MM.1S (cell line): ENCODE measurements at regions not wholly inside any gene's neighbourhood (a gene's known extent, or its start where the extent isn't known, plus 50 kb on each side); places are given as distances from the start of the nearest gene placed in this dataset.
"Not testable (repeated sequence)": the region's sequence is repeated elsewhere in the genome, so short reads cannot be mapped to it uniquely, and the experiment has no call there.

ENCODE experiments used
- DNase-seq: peaks from one replicate; pipeline ENCODE4 v3.0.0-alpha.2; 2015
- H2AFZ ChIP-seq: fragments of 300-600 bp; sonication (generic); 2 replicates; pipeline ENCODE4 v1.6.0; 2016; ENCODE audit warnings: antibody characterized with exemption, low read length
- H3F3A ChIP-seq: fragments of 300-600 bp; sonication (generic); 2 replicates; pipeline ENCODE4 v1.6.1; 2016; ENCODE audit warnings: mild to moderate bottlenecking, antibody characterized with exemption, low read length, moderate library complexity, mixed read lengths; ENCODE audit not compliant: insufficient read depth
- H3K27ac ChIP-seq: fragments of 300-600 bp; sonication (generic); 2 replicates; pipeline ENCODE4 v1.5.1; 2016; ENCODE audit warnings: mild to moderate bottlenecking, low read length
- H3K27me3 ChIP-seq: fragments of 300-600 bp; sonication (generic); replicated peaks from 2 replicates; pipeline ENCODE4 v1.6.0; 2016; ENCODE audit warnings: low read length; ENCODE audit not compliant: insufficient read depth
- H3K36me3 ChIP-seq: fragments of 300-600 bp; sonication (generic); replicated peaks from 2 replicates; pipeline ENCODE4 v1.6.1; 2016; ENCODE audit warnings: mild to moderate bottlenecking, low read length, mixed read lengths; ENCODE audit not compliant: insufficient read depth
- H3K4me1 ChIP-seq: fragments of 300-600 bp; sonication (generic); 2 replicates; pipeline ENCODE4 v1.6.1; 2016; ENCODE audit warnings: low read length, mixed read lengths
- H3K4me2 ChIP-seq: fragments of 300-600 bp; sonication (generic); 2 replicates; pipeline ENCODE4 v1.6.0; 2016; ENCODE audit warnings: low read depth, low read length
- H3K4me3 ChIP-seq: fragments of 300-600 bp; sonication (generic); 2 replicates; pipeline ENCODE4 v1.5.1; 2016; ENCODE audit warnings: low read length, mixed read lengths
- H3K79me2 ChIP-seq: fragments of 300-600 bp; sonication (generic); 2 replicates; pipeline ENCODE4 v1.6.1; 2016; ENCODE audit warnings: mixed run types, low read length, mixed read lengths
- H3K9ac ChIP-seq: fragments of 300-600 bp; sonication (generic); 2 replicates; pipeline ENCODE4 v1.6.1; 2016; ENCODE audit warnings: low read length, mixed read lengths
- H3K9me2 ChIP-seq: fragments of 300-600 bp; sonication (generic); replicated peaks from 2 replicates; pipeline ENCODE4 v1.6.1; 2016; ENCODE audit warnings: mild to moderate bottlenecking, low read length, mixed read lengths; ENCODE audit not compliant: insufficient read depth
- H3K9me3 ChIP-seq: fragments of 300-600 bp; sonication (generic); replicated peaks from 2 replicates; pipeline ENCODE4 v1.6.1; 2016; ENCODE audit warnings: mild to moderate bottlenecking, low read length, mixed read lengths; ENCODE audit not compliant: insufficient read depth
- H4K20me1 ChIP-seq: fragments of 300-600 bp; sonication (generic); 2 replicates; pipeline ENCODE4 v1.6.1; 2016; ENCODE audit warnings: mild to moderate bottlenecking, low read length, moderate library complexity, mixed read lengths; ENCODE audit not compliant: insufficient read depth
- EZH2 ChIP-seq: fragments of 300-600 bp; sonication (generic); optimal IDR thresholded peaks from 2 replicates; pipeline ENCODE3; 2017; ENCODE audit warnings: low read depth, mild to moderate bottlenecking, antibody characterized with exemption, low read length, mixed read lengths
- EZH2phosphoT487 ChIP-seq: fragments of 300-600 bp; sonication (generic); IDR thresholded peaks from 2 replicates; pipeline ENCODE4 v1.6.1; 2018; ENCODE audit warnings: antibody characterized with exemption, low read length
- TF ChIP-seq, protein P1 (sequence below): fragments of 300-600 bp; sonication (generic); IDR thresholded peaks from 2 replicates; pipeline ENCODE4 v1.5.1; 2016; ENCODE audit warnings: antibody characterized with exemption, low read length, mixed read lengths

DNA sequence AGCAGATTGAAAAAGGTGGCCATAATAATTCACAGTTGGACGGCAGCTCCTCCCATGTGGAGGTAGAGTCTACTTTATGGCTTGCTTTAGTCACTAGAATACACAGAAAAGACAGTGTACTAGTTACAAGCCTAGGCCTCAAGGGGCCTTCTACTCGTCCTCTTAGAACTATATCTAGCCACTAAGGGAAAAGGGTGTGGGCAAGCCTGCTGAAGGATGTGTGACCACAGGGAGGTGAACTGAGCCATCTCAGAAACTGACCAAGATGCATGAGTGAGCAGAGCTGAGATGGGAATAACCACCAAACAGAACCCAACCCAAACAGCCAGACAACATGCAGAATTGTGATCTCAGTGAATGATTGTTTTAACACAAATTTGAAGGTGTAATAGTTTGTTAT is 335.6 kb upstream of the LMCD1 start:
- no peaks in the 10 kb centered on the region for H3K4me1 ChIP-seq
- H3K27ac ChIP-seq = no peak overlapping the region
- no peaks in the 10 kb centered on the region for H3K9me2 ChIP-seq
- DNase-seq = no peak
- no peaks in the 10 kb centered on the region for H3F3A ChIP-seq
- H3K9ac ChIP-seq = no peak overlapping the region
- no peaks in the 10 kb centered on the region for H3K36me3 ChIP-seq
- TF ChIP-seq EZH2 (no peak), EZH2phosphoT487 (no peak)
- TF ChIP-seq, protein P1, sequence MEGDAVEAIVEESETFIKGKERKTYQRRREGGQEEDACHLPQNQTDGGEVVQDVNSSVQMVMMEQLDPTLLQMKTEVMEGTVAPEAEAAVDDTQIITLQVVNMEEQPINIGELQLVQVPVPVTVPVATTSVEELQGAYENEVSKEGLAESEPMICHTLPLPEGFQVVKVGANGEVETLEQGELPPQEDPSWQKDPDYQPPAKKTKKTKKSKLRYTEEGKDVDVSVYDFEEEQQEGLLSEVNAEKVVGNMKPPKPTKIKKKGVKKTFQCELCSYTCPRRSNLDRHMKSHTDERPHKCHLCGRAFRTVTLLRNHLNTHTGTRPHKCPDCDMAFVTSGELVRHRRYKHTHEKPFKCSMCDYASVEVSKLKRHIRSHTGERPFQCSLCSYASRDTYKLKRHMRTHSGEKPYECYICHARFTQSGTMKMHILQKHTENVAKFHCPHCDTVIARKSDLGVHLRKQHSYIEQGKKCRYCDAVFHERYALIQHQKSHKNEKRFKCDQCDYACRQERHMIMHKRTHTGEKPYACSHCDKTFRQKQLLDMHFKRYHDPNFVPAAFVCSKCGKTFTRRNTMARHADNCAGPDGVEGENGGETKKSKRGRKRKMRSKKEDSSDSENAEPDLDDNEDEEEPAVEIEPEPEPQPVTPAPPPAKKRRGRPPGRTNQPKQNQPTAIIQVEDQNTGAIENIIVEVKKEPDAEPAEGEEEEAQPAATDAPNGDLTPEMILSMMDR = no peak
- H2AFZ ChIP-seq = no peak overlapping the region
- no peaks in the 10 kb centered on the region for H3K27me3 ChIP-seq
- no peaks in the 10 kb centered on the region for H3K79me2 ChIP-seq
- H3K9me3 ChIP-seq = no peaks in the 10 kb centered on the region
- no peaks in the 10 kb centered on the region for H4K20me1 ChIP-seq
- no peak overlapping the region for H3K4me2 ChIP-seq
- no peak overlapping the region for H3K4me3 ChIP-seq

DNA sequence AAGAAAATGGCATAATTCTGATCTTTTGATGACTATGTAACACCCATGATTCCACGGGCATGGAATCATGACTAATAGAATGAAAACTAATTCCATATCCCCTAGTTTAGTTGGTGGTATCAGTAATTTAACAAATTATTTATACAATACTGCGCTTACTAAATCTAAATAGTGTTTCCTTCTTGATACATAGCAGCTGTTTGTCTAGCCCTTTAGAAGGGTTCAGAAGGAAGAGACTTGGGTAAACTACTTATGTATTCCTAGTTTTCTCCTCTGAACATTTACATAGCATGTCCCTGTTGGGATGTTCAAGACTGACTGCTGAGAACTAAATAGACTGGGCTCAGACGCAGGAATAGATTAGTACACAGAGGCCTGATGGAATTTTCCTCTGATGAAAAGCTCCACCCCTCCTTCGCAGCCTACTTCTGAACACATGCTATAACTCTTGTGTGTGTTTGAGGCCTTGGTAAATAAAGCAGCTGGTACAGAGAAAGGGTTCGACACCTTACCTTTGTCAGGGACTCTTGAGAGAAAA is 330.6 kb upstream of the LMCD1 start:
- Histone ChIP-seq H2AFZ (no peak overlapping the region), H3K27me3 (no peaks in the 10 kb centered on the region), H3K27ac (no peak overlapping the region), H3K36me3 (no peaks in the 10 kb centered on the region), H3K4me1 (no peaks in the 10 kb centered on the region), H3K9me2 (no peaks in the 10 kb centered on the region), H3F3A (no peaks in the 10 kb centered on the region), H3K9me3 (no peaks in the 10 kb centered on the region), H3K4me3 (no peak overlapping the region), H4K20me1 (no peaks in the 10 kb centered on the region), H3K79me2 (no peaks in the 10 kb centered on the region), H3K4me2 (no peak overlapping the region), H3K9ac (no peak overlapping the region)
- DNase-seq = no peak
- TF ChIP-seq EZH2 = no peak
- TF ChIP-seq, protein P1 = no peak
- no peak for TF ChIP-seq EZH2phosphoT487

DNA sequence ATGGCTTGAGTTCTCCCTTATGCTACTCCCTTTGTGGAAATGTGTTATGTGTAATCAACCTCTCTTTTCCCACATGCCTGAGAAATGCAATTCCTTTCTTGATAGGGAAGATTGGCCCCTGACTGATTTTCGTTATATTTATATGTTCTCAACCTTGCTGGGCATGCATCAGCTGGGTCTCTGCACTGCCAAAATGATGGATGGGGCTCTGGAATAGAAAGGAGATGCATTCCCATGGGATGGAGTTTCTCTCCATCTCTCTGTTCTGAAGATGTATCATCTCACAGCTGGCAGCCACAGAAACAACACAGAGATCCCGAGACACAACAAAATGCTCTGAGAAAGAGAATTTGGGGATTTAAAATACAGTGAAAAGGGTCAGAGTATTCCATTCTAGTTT is 327.7 kb upstream of the LMCD1 start:
- no peak overlapping the region for H2AFZ ChIP-seq
- no peaks in the 10 kb centered on the region for H3F3A ChIP-seq
- no peaks in the 10 kb centered on the region for H3K27me3 ChIP-seq
- no peaks in the 10 kb centered on the region for H3K9me2 ChIP-seq
- no peaks in the 10 kb centered on the region for H3K9me3 ChIP-seq
- no peak overlapping the region for H3K4me2 ChIP-seq
- no peaks in the 10 kb centered on the region for H3K79me2 ChIP-seq
- no peaks in the 10 kb centered on the region for H3K4me1 ChIP-seq
- H3K27ac ChIP-seq = no peak overlapping the region
- no peak overlapping the region for H3K4me3 ChIP-seq
- no peak overlapping the region for H3K9ac ChIP-seq
- TF ChIP-seq, protein P1 = no peak
- TF ChIP-seq EZH2 = no peak
- no peak for TF ChIP-seq EZH2phosphoT487
- DNase-seq = no peak
- H4K20me1 ChIP-seq = no peaks in the 10 kb centered on the region
- no peaks in the 10 kb centered on the region for H3K36me3 ChIP-seq

DNA sequence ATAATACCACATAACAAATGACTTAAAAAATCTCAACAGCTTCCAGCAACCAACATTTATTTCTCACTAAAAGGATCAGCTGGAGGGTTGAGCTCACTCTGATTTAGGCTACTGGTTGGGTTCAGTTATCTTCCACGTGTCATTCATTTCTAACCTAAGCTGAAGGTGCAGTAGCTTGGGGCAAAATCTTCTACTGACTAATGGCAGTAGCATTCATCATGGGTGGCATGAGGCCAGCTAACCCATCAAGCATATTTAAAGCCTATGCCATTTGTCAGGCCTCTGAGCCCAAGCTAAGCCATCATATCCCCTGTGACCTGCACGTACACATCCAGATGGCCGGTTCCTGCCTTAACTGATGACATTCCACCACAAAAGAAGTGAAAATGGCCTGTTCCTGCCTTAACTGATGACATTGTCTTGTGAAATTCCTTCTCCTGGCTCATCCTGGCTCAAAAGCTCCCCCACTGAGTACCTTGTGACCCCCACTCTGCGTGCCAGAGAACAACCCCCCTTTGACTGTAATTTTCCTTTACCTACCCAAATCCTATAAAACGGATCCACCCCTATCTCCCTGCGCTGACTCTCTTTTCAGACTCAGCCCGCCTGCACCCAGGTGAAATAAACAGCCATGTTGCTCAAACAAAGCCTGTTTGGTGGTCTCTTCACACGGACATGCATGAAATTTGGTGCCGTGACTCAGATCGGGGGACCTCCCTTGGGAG is 324.7 kb upstream of the LMCD1 start:
- H3K27ac ChIP-seq, H3K4me2 ChIP-seq, H3K9ac ChIP-seq, H3K9me3 ChIP-seq, H3K36me3 ChIP-seq, H3F3A ChIP-seq, H3K4me1 ChIP-seq, DNase-seq, H3K27me3 ChIP-seq, H4K20me1 ChIP-seq, H3K79me2 ChIP-seq, H3K4me3 ChIP-seq, H2AFZ ChIP-seq, H3K9me2 ChIP-seq: not testable (repeated sequence)

DNA sequence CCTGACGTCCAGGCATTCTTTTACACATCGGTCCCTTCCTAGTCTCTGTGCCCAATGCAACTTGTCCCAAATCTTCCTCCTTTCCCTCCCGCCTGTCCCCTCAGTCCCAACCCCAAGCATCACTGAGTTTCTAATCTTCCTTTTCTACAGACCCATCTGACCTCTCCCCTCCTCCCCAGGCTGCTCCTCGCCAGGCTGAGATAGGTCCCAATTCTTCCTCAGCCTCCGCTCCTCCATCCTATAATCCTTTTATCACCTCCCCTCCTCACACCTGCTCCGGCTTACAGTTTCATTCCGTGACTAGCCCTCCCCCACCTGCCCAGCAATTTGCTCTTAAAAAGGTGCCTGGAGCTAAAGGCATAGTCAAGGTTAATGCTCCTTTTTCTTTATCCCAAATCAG is 323.1 kb upstream of the LMCD1 start:
- H3K9me2 ChIP-seq, H3K4me2 ChIP-seq, H3K4me3 ChIP-seq: not testable (repeated sequence)

More for the DNA sequence above, 323.1 kb upstream of the LMCD1 start:
- H3K36me3 ChIP-seq, H3K27me3 ChIP-seq, H3K9me3 ChIP-seq, H2AFZ ChIP-seq, DNase-seq, H3K9ac ChIP-seq, H4K20me1 ChIP-seq, H3K79me2 ChIP-seq, H3F3A ChIP-seq, H3K4me1 ChIP-seq, H3K27ac ChIP-seq: not testable (repeated sequence)
